Cerebellar nuclear complex (tissue), 1 donor: ENCODE measurements at regions not wholly inside any gene's neighbourhood (a gene's known extent, or its start where the extent isn't known, plus 50 kb on each side); places are given as distances from the start of the nearest gene placed in this dataset.
"Not testable (repeated sequence)": the region's sequence is repeated elsewhere in the genome, so short reads cannot be mapped to it uniquely, and the experiment has no call there.

Experiments
- DNase-seq, 2 experiments: peaks; one replicate each; lab custom pipeline; 2025; lab: John Stamatoyannopoulos, UW

DNA sequence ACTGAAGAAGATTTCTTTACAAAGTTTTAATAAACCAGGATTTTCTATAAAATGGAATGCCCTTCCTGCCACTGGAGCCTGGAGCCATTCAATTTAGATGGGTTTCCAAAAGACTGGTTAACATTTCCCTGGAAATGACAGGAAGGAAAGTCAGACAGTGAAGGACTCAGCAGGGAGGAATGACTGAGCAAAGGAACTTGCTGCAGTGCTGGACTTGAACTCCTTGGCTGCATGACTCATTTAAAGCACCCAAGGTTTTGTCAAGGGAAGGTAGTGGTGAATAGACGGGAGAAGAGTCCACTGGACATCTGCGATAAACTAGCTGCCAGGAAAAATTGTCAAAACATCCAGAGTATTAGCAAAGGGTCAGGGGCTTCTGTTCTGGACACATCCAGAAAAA lies 163.8 kb upstream of the SLC28A3 start:
- DNase-seq, result no peak

DNA sequence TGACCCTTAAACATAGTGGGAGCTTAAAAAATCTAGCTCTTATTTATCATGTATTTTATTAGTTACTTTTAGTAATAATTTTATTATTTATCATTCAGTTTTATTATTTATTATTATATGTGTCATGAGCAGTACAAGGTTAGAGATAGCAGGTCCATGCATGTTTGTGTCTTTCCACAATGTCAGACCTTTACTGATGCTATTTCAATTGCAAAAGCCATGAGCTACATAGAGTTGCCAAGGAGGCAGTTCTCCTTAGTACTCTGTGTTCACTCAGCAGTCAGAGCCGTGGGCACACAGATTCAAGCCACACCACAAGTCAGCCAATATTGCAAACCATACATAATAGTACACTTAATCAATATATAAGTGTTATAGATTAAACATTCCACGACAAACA lies 157.9 kb upstream of the NTRK2 start:
- no peak for DNase-seq

DNA sequence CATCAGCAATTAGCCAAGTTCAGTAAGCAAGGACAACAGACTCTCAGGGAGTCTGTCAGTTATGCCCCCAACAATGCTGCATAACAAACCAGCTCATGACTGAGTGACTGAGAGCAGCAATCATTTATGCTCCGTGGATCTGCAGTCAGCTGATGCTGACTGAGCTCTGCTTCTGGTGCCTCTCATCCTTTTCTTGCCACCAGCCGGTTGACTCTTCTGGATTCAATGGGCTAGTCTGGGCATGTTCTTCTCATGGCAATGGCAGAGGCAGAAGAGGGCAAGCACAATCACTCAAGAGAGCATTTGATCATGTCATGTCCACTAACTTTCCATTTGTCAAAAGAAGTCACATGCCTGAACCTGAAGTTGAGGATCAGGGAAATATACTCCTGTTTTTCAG lies 157.0 kb upstream of the NTRK2 start:
- no peak for DNase-seq

DNA sequence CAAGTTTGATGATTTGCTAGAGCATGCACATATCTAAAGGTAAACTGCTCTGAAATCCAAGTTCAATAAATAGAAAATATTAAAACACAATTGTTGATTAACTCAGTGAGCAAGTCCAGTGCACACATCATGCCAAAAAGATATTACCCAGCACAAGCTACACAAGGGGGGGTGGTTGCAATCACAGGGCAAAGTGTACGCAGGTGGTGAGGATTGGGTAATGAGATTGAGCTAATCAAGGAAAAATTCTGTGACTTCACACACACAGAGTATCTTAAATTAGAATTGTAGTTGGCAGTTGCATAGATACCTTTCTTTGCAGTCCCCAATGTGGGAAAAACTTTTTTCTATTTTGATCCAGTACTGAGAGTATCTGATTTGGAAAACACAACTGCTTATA lies 156.1 kb upstream of the NTRK2 start:
- DNase-seq, result no peak

DNA sequence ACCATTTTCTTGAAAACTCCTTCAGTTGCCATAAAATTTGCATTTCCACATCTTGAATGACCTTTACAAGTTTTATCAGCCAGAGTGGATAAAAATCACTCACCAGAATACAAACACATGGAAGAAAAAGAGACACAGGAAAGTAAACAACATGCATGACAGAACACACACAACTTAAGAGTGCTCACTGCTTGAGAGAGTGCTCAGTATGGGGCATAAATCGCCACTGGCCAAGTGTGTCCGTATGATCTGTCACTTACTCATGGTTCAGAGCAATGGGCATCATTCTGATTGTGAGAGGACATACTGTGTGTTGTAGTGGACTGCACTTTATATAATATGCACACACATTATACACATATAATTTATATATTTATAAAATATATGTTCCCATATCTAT lies 155.6 kb upstream of the NTRK2 start:
- DNase-seq, result no peak

DNA sequence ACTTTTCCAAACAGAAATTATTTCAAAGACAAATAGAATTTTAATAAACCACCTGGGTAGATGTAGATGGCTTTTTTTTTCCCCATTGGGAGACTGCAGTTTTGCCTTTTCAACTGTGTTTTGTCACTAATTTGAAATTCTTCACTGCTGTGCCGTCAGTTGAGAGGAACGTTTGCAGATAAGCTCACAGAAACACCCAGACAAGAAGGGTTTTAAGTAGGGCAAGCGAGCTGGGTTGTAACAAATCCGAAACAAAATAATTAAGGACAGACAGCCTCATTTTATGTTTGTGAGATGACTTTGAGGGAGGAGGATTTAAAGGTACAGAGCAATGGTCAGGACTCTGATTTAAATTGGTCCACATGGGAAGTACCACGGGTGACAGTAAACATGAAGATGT lies 155.1 kb upstream of the NTRK2 start:
- DNase-seq, result no peak

DNA sequence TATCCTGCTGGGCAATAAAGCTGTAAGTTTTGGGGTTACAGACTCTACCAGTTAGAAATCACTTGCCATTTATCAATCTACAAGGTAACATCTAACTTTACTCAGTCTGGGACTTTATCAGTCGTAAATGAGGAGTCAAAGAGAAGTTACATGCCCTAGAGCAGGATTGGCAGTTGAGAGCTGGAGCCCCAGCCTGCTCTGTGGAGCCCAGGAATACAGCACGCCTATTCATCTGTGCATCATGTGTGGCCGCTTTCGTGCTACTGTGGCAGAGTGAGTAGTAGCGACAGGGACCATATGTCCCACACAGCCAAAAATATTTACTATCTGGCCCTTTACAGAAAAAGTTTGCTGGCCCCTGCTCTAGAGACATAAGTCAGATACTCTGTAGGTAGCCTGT lies 152.5 kb upstream of the NTRK2 start:
- no peak for DNase-seq

DNA sequence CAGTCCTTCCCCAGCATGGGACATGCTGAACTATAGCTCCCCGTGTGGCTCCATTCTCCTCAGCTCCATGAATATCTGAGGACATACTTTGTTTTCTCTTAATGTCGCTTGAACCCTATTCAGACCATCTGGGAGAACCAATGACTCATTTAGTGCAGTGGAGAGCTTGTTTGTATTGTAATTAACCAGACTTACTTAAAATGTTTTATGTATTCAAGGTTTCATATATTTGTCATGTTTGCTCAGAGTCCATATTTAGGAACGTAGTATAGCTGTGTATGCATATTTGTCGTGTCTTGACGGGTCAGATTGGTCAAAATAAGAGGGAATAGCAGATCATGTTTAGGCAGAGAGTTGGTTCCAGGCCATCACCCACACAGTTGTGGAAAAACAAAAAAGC lies 150.1 kb upstream of the NTRK2 start:
- DNase-seq, result no peak

DNA sequence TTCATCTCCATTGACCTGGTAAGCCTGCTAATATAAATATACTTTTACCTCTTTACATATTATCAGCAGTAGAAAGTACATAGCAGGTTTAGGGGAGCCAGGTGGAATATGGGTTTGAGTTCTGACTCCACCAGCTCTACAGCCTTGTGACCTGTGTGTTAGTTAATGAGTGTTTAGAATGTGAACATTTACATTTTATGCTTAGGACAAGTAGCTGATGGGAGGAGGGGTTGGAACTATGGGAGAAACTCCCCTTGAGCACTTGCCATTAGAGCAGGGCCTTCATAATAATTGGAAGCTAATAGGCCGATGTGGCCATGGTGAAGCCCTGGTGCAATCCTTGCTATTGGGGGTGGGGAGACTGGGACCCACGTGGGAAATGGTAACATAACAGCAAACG lies 148.3 kb upstream of the NTRK2 start:
- no peak for DNase-seq

DNA sequence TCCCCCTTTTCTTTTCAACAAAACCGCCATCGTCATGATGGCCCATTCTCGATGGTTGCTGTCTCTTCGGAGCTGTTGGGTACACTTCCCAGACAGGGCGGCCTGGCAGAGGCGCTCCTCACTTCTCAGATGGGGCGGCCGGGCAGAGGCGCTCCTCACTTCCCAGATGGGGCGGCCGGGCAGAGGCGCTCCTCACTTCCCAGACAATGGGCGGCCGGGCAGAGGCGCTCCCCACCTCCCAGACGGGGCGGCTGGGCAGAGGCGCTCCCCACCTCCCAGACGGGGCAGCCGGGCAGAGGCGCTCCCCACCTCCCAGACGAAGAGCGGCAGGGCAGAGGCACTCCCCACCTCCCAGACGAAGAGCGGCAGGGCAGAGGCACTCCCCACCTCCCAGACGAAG lies 143.3 kb upstream of the NTRK2 start:
- not testable (repeated sequence) for DNase-seq

DNA sequence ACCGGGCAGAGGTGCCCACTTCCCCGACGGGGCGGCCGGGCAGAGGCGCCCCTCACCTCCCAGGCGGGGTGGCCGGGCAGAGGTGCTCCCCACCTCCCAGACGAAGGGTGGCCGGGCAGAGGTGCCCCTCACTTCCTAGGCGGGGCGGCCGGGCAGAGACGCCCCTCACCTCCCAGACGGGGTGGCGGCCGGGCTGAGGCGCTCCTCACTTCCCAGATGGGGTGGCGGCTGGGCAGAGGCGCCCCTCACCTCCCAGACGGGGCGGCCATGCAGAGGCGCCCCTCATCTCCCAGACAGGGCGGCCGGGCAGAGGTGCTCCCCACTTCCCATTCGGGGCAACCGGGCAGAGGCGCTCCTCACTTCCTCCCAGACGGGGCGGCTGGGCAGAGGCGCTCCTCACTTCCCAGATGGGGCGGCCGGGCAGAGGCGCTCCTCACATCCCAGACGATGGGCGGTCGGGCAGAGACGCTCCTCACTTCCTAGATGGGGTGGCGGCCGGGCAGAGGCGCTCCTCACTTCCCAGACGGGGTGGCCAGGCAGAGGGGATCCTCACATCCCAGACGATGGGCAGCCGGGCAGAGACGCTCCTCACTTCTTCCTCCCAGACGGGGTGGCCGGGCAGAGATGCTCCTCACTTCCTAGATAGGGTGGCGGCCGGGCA lies 142.3 kb upstream of the NTRK2 start:
- not testable (repeated sequence) for DNase-seq

DNA sequence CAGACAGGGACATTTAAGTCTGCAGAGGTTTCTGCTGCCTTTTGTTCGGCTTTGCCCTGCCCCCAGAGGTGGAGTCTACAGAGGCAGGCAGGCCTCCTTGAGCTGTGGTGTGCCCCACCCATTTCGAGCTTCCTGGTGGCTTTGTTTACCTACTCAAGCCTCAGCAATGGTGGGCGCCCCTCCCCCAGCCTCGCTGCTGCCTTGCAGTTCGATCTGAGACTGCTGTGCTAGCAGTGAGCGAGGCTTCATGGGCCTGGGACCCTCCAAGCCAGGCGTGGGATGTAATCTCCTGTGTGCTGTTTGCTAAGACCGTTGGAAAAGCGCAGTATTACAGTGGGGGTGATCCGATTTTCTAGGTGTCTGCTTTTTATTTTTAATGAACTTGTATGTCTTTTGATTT lies 133.6 kb upstream of the NTRK2 start:
- DNase-seq, result not testable (repeated sequence)

DNA sequence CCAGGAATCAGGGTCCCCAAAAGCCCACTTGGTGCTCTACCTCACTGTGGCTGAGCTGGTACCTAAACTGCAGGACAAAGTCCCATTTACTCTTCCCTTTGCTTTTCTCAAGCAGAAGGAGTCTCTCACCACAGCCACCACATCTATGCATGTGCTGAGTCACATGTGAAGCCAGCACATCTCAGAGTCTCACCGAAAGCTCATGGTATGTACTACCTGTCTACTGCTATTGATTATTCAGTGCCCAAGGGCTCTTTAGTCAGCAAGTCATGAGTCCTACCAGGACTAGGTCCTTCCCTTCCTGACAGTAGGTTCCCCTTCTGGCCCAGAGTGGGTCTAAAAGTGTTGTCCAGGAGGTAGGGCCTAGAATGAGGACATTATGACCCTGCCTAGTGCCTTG lies 130.7 kb upstream of the NTRK2 start:
- DNase-seq, result no peak

DNA sequence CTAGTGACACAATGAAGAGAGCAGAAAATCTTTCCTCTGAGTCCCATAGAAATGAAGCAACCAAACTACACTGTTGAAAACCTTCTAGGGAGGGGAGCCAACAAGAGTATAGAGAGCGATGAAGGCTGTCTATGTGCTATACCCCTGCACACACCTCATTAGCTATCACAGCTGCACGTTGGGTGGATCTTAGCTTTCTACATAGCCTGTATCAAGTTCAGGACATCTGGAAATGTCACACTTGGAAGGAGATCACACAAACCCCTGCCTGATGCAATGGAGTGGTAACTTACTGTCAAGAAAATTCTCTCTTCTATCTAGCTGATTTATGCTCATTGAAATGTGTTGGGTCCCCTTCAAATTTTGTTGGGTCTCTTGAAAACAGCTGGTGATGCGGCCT lies 127.0 kb upstream of the NTRK2 start:
- no peak for DNase-seq

DNA sequence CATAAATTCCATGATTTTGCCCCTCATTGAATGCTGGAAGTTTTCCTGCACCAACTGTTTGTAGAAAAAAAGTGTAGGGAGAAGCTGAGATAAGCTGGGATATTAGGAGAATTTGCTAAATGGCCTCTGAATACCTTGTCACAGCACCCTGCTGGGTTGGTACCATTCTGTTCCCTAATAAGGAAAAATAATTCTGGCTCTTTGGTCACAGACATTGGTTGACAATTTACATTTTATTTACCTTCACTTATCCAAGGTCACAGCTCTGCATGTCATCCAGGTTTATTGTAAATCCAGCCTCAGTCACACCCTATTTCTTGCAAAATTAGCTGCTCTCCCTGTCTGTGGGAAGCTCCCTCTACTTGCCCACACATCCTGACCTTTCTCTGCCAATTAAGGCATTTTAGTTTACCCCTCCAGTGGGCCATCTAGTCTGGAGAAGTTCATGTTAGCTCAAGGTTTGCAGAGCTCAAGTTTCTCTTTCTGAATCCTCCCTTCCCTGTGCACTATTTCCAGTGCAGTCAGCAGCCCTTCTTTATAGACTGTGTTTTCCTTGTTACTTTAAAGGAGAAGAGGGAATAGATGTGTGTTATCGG lies 115.4 kb upstream of the NTRK2 start:
- no peak for DNase-seq

DNA sequence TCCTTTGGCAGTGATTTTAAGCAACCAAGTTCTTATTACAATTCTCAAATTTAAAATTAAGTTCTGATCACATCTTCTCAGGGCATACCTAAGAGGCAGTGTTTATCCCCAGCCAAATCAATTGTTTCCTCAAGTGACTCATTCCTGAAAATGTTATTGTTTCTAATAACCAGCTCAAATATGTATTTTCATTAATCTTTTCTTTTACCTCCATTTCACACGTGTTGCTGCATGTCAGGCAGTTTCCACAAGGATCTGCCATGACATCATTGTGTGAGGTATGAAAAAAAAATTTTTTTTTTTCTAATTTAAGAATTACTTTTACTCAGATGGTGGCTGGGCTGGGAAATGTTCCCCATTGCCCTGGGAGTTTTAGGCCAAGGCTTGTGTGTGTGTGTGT lies 113.0 kb upstream of the NTRK2 start:
- no peak for DNase-seq

DNA sequence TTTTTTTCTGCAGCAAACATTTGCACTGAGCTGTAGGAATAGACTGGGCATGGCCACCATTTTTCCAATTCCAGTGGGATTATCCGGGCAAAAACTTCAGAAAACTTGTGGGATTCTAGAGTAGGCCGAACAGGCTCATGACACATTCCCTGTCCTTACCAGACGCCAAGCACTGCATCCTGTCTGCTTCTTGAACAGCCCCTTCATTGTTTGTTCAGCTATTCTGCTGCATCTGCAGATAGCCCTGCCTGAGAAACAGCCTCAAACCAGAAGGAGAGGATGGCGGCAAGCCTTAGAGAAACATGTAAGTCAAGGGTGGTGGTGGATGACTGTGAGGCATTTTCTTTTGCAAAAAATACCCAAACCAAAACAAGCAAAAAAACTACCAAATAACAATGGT lies 111.8 kb upstream of the NTRK2 start:
- no peak for DNase-seq

DNA sequence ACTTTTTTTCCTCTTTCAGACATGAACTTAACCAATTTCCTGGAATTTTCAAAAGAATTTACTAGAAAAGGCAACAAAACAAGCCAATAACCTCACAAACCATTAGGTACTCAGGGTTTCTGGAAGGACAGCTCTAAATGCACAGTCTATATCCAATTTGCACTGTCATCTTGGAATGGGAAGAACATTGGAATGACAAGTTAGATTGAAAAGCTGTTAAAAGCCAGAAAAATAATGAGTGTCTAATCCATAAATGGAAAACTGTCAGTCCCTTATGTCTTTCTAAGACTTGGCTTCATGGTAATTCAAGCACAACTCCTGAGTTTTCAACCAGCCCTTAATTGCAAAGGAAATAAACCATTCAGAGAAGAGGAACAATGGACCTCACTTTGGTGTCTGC lies 105.8 kb upstream of the NTRK2 start:
- no peak for DNase-seq

DNA sequence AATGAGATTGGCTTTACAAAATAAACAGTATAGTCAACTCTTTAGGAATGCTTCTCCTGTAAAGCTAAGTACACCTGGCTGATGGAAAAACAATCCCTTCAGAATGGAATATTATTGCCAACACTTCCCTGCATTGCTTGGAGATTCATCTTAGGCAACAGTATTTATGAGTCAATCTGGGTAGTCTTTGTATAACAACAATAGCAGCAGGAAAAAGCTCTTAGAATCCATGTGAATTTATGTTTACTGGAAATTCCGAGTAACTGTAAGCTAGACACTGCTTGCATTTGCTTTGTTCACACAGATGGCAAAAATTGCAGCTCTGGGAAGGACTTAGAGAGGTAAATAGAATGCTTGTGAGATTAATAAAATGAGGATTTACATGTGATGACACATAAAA lies 101.7 kb upstream of the NTRK2 start:
- no peak for DNase-seq

DNA sequence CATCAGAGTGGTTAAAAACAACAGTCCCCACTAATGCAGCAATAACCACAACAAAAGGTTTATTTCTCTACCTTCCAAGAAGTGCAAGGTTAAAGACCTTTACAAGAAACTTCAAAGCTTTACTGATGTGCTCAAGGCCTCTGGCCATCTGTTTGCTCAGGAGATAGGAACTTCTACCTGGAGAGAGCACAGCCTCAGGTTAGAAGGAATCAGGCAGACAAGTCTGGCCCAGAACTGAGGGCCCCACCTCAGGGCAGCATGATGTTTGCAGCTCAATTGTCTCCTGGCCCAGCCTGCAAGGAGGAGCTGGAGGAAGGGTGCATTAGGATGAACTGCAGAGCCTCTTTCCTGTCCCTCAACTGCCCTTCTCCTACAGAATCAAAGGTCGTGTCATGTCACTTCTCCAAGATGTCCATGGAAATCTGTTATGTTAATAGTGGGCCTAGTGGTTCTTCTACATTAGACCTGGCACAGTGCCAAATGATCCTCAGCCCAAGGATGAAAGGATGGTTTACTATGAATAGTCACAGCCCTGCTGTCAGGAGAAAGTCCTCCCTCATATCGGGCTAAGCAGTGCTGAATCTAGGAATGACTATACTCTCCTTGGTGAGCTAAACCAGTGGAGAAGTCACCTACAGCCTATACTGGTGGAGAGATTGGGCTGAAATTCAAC lies 98.9 kb upstream of the NTRK2 start:
- no peak for DNase-seq

DNA sequence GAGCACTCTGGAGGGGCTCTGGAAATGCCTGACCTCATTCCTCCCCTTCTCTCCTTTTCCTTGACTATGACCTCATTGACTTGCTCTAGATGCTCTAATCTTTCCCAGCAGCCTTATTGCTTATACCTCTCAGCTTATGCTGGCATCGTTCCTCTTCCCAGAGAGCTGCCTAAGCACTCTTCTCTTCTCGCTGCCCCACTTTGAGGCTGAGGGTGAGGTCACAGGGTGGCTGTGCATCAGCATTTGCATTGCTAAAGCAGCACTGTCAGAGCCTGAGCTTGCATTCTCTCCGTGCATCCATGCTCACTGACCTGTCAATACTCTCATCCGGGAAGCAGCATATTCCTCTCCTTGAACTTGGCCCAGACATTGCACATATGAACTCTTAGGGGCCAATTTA lies 96.4 kb upstream of the NTRK2 start:
- DNase-seq, result no peak

DNA sequence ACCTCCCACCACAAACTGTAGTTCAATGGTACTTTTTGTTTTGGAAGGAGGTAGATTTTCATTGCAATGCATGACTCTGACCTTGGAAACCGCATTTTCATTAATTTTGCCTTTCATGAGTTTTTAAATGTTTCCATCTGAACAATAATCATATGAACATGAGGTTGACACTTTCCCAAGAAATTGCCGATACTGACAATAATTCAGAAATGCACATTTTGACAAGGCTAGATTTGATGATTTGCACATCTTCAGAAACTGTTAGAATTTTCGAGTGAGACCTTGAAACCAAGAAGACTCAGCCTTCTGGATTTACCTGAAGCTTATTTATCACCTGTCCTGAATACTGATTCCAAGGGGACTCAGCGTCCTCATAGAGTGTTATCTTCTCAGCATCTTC lies 93.8 kb upstream of the NTRK2 start:
- no peak for DNase-seq

DNA sequence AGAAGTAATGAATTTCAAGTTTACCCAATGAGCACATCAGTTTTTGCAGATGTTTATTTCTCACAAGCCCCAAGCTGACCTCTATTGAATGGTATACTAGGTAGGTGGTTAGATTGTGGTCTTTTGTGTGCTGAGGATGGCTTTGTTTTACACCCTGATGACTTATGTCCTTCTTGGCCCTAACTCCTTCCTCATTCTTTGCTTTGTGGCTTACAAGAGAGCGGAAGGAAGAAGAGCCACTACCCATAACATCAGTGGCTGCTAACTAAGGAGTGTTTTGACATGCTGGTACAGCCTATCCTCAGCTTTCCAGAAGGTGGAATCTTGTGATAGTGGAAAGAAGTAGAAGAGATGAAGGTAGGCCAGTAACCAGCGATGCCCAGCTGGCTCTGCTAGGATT lies 85.7 kb upstream of the NTRK2 start:
- DNase-seq, result no peak

DNA sequence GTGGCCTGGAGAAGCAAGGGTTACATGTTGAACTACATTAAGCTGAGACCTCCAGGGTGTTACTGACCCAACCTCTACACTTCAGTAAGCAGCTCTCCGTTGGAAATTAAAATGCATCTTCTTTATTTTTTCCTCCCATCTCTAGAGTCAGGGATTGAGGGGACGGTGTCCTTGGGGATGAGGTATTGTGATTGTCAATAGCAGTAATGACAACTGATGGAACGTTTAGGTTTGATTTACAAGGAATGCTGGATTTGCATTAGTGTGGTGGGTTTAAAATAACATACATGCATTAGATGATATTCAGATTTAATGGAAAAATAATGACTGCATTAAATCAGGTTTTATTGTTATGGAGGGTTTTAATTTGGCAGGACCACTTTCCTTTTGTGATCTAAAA lies 82.9 kb upstream of the NTRK2 start:
- no peak for DNase-seq
